Stomach (tissue), 4 donors: ENCODE measurements at regions not wholly inside any gene's neighbourhood (a gene's known extent, or its start where the extent isn't known, plus 50 kb on each side); places are given as distances from the start of the nearest gene placed in this dataset.

ENCODE experiments used
- EP300 ChIP-seq: sonication (generic); formaldehyde crosslinking; IDR thresholded peaks from one replicate; pipeline ENCODE4 v1.6.1; 2017; ENCODE audit warnings: antibody characterized with exemption
- POLR2AphosphoS5 ChIP-seq, 3 donors: sonication (generic); formaldehyde crosslinking; IDR thresholded peaks; one replicate each; pipeline ENCODE4 v1.6.1; 2016; ENCODE audit warnings: antibody characterized with exemption in 3 of 3
- TF ChIP-seq, protein P1 (sequence below), 7 experiments: fragments of 450-650 bp in 4 of 7; fragments of 200-600 bp in 3 of 7; sonication (generic) in 3 of 7; IDR thresholded peaks; one replicate each; pipeline ENCODE4 v1.5.1; 2016 to 2019; ENCODE audit warnings: antibody characterized with exemption in 7 of 7, control low read depth in 2 of 7, mild to moderate bottlenecking in 1 of 7

DNA sequence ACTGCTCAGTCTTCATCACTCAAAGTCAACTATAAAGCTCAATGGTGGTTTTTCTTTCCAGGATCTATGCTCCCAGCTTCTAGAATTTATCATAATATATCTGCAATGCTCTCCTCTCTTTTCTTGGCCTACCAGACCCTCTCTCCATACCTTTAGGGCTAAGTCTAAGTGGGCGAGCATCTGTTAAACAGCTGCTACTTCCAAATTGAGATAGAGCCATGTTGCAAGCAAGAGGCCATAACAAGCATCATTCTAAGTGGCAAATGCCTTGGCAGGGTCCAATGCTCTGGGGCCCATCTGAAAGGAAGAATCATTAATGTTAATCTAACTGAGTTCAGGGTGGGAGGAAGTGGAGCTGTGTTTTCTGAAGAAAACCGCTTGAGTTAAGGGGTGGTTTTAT, 324.0 kb downstream of the TLR4 start:
- TF ChIP-seq EP300: no peak
- TF ChIP-seq, protein P1, sequence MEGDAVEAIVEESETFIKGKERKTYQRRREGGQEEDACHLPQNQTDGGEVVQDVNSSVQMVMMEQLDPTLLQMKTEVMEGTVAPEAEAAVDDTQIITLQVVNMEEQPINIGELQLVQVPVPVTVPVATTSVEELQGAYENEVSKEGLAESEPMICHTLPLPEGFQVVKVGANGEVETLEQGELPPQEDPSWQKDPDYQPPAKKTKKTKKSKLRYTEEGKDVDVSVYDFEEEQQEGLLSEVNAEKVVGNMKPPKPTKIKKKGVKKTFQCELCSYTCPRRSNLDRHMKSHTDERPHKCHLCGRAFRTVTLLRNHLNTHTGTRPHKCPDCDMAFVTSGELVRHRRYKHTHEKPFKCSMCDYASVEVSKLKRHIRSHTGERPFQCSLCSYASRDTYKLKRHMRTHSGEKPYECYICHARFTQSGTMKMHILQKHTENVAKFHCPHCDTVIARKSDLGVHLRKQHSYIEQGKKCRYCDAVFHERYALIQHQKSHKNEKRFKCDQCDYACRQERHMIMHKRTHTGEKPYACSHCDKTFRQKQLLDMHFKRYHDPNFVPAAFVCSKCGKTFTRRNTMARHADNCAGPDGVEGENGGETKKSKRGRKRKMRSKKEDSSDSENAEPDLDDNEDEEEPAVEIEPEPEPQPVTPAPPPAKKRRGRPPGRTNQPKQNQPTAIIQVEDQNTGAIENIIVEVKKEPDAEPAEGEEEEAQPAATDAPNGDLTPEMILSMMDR (IDR thresholded peaks at IDR 0.05): no peak
- TF ChIP-seq POLR2AphosphoS5 (IDR thresholded peaks at IDR 0.05): no peak
